ENCODE measurements at regions not wholly inside any gene's neighbourhood (a gene's known extent, or its start where the extent isn't known, plus 50 kb on each side); places are given as distances from the start of the nearest gene placed in this dataset.
A peak's percentile ranks its signal among the peaks of the same experiment; 100 is the strongest.

DNA sequence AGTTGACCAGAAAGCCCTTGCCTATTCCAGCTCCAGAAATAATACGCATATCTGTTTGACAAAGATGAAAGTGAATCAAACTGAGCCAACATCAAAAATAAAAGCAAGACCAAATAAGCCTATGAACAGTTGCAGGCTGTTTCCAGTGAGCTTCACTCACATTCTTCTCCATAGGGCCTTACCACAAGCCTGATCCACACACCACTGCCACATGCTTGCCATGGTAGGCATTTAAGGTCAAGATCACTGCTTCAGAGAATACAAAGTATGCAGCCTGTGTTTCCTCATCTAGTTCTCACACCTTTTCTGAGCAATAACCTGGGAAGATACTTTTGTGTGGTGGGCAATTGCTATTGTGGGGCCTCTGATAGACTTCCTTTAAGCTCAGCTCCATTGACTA, 1060.2 kb downstream of the CDH11 start:
- no peaks in the 10 kb centered on the region for H3K4me1 ChIP-seq
- TF ChIP-seq, protein P1, sequence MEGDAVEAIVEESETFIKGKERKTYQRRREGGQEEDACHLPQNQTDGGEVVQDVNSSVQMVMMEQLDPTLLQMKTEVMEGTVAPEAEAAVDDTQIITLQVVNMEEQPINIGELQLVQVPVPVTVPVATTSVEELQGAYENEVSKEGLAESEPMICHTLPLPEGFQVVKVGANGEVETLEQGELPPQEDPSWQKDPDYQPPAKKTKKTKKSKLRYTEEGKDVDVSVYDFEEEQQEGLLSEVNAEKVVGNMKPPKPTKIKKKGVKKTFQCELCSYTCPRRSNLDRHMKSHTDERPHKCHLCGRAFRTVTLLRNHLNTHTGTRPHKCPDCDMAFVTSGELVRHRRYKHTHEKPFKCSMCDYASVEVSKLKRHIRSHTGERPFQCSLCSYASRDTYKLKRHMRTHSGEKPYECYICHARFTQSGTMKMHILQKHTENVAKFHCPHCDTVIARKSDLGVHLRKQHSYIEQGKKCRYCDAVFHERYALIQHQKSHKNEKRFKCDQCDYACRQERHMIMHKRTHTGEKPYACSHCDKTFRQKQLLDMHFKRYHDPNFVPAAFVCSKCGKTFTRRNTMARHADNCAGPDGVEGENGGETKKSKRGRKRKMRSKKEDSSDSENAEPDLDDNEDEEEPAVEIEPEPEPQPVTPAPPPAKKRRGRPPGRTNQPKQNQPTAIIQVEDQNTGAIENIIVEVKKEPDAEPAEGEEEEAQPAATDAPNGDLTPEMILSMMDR (IDR thresholded peaks at IDR 0.05), result no peak
- no peaks in the 10 kb centered on the region for H3K36me3 ChIP-seq
- no peaks in the 10 kb centered on the region for H3K9me3 ChIP-seq
- ATAC-seq, result no peak
- H3K4me3 ChIP-seq, result no peak overlapping the region
- intact Hi-C loops (cut with DNase I), result no loop called here
- no peaks in the 10 kb centered on the region for H3K27me3 ChIP-seq
- no peak for DNase-seq
- H3K27ac ChIP-seq, result no peak overlapping the region

- no peak overlapping the region for H3K4me3 ChIP-seq
- ATAC-seq (no peak), DNase-seq (no peak)
- no peaks in the 10 kb centered on the region for H3K4me1 ChIP-seq
- TF ChIP-seq, protein P1 (IDR thresholded peaks at IDR 0.05), result no peak
- no peaks in the 10 kb centered on the region for H3K27me3 ChIP-seq
- H3K9me3 ChIP-seq, result no peaks in the 10 kb centered on the region
- intact Hi-C loops (cut with DNase I), result no loop called here
- no peaks in the 10 kb centered on the region for H3K36me3 ChIP-seq
- H3K27ac ChIP-seq, result no peak overlapping the region
Observed at GRCh38 chr16:64060631-64061030, 1061.2 kb downstream of the CDH11 start.

GRCh38 chr16:64058685-64059084, 1063.2 kb downstream of the CDH11 start:
- DNase-seq, result no peak
- Histone ChIP-seq H3K27me3 (no peaks in the 10 kb centered on the region), H3K27ac (no peak overlapping the region), H3K4me1 (no peaks in the 10 kb centered on the region), H3K9me3 (no peaks in the 10 kb centered on the region), H3K36me3 (no peaks in the 10 kb centered on the region), H3K4me3 (no peak overlapping the region)
- ATAC-seq, result no peak
- TF ChIP-seq, protein P1 (IDR thresholded peaks at IDR 0.05), result no peak
- intact Hi-C loops (cut with DNase I), result no loop called here

DNA sequence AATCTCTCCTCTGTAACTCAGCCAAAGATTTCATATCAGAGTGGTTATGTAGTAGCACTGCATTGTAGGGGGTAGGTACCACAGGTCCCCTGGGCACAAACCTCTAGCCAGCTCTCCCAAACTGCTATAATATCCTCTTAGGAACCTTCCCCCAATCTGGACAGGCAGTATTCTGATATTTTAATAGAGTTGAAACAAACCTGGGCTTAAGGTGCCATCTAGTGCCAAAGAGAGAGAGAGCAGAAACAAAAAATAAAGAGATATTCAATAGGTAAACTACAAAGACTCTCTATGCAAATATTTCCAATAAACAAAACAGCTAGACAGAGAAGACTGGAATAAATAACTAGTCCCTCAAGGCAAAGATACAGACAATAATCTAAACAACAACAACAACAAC, 1070.0 kb downstream of the CDH11 start:
- Histone ChIP-seq H3K9me3 (no peaks in the 10 kb centered on the region), H3K4me1 (no peaks in the 10 kb centered on the region), H3K27me3 (no peaks in the 10 kb centered on the region), H3K27ac (no peak overlapping the region), H3K36me3 (no peaks in the 10 kb centered on the region), H3K4me3 (no peak overlapping the region)
- DNase-seq, result no peak
- intact Hi-C loops (cut with DNase I), result no loop called here
- ATAC-seq, result peak; percentile 41
- TF ChIP-seq, protein P1 (IDR thresholded peaks at IDR 0.05), result peak; percentile 17

DNA sequence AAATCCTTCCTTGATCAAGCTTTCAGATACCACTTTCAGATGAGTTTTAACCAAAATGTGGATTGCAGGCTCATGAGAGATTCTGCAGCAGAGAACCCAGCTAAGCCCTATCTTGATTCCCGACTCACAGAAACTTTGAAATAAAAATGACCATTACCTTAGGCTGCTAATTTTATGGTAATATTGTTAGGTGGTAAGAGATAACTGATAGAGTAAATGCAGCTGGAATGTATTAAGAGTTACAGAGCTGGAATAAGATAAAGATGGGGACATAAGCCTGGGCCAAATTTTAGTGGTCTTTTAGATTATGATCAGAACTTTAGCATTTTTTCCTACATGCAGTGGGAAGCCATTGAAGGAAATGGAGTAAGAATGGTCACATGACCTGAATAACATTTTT, 1074.0 kb downstream of the CDH11 start:
- ATAC-seq, result no peak
- intact Hi-C loops (cut with DNase I), result no loop called here
- TF ChIP-seq, protein P1 (IDR thresholded peaks at IDR 0.05), result no peak
- Histone ChIP-seq H3K27me3 (no peaks in the 10 kb centered on the region), H3K4me3 (no peak overlapping the region), H3K9me3 (no peaks in the 10 kb centered on the region), H3K4me1 (no peaks in the 10 kb centered on the region), H3K36me3 (no peaks in the 10 kb centered on the region), H3K27ac (no peak overlapping the region)
- DNase-seq, result no peak

- intact Hi-C loops (cut with DNase I), result no loop called here
- TF ChIP-seq, protein P1 (IDR thresholded peaks at IDR 0.05), result no peak
- no peak for DNase-seq
Observed at GRCh38 chr16:64047207-64047606, 1074.7 kb downstream of the CDH11 start.

More at GRCh38 chr16:64047207-64047606, 1074.7 kb downstream of the CDH11 start:
- no peak for ATAC-seq
- H3K27ac ChIP-seq, result no peak overlapping the region
- H3K9me3 ChIP-seq, result no peaks in the 10 kb centered on the region
- no peak overlapping the region for H3K4me3 ChIP-seq
- no peaks in the 10 kb centered on the region for H3K36me3 ChIP-seq
- H3K27me3 ChIP-seq, result no peaks in the 10 kb centered on the region
- H3K4me1 ChIP-seq, result no peaks in the 10 kb centered on the region

Measured in upper lobe of right lung (tissue), 1 donor.